Skeletal muscle satellite cell (primary cell): ENCODE measurements at regions not wholly inside any gene's neighbourhood (a gene's known extent, or its start where the extent isn't known, plus 50 kb on each side); places are given as distances from the start of the nearest gene placed in this dataset.
A peak's percentile ranks its signal among the peaks of the same experiment; 100 is the strongest.

Source experiments
- H3K27me3 ChIP-seq: 2 replicates; pipeline ENCODE4 v1.7.0; 2013; ENCODE audit warnings: low read length; ENCODE audit not compliant: control insufficient read depth, insufficient read depth
- H3K36me3 ChIP-seq: 2 replicates; pipeline ENCODE4 v1.7.0; 2013; ENCODE audit warnings: mild to moderate bottlenecking, control low read depth, low read length; ENCODE audit not compliant: insufficient read depth
- H3K4me1 ChIP-seq: 2 replicates; pipeline ENCODE4 v1.7.0; 2013; ENCODE audit warnings: low read length; ENCODE audit not compliant: control insufficient read depth, insufficient read depth
- H3K4me2 ChIP-seq: 2 replicates; pipeline ENCODE4 v1.7.0; 2013; ENCODE audit warnings: mild to moderate bottlenecking, low read length
- H3K4me3 ChIP-seq: 2 replicates; pipeline ENCODE4 v1.7.0; 2013; ENCODE audit warnings: low read length
- H3K9ac ChIP-seq: 2 replicates; pipeline ENCODE4 v1.7.0; 2013; ENCODE audit warnings: mild to moderate bottlenecking, low read depth, low read length, moderate library complexity
- H3K9me3 ChIP-seq: replicated peaks from 2 replicates; pipeline ENCODE4 v1.7.0; 2013; ENCODE audit warnings: mild to moderate bottlenecking, control low read depth, low read length

GRCh38 chr13:77991003-77991402, 72.4 kb upstream of the EDNRB start:
- H3K9ac ChIP-seq: no peak overlapping the region
- H3K4me1 ChIP-seq: no peaks in the 10 kb centered on the region
- H3K27me3 ChIP-seq: no peaks in the 10 kb centered on the region
- no peak overlapping the region for H3K4me3 ChIP-seq
- H3K4me2 ChIP-seq: no peak overlapping the region
- H3K9me3 ChIP-seq: no peaks in the 10 kb centered on the region
- no peaks in the 10 kb centered on the region for H3K36me3 ChIP-seq

GRCh38 chr13:77989281-77989680, 70.7 kb upstream of the EDNRB start:
- Histone ChIP-seq H3K4me2 (no peak overlapping the region), H3K4me1 (no peaks in the 10 kb centered on the region), H3K27me3 (no peaks in the 10 kb centered on the region), H3K9me3 (no peaks in the 10 kb centered on the region), H3K36me3 (no peaks in the 10 kb centered on the region), H3K9ac (no peak overlapping the region), H3K4me3 (no peak overlapping the region)

DNA sequence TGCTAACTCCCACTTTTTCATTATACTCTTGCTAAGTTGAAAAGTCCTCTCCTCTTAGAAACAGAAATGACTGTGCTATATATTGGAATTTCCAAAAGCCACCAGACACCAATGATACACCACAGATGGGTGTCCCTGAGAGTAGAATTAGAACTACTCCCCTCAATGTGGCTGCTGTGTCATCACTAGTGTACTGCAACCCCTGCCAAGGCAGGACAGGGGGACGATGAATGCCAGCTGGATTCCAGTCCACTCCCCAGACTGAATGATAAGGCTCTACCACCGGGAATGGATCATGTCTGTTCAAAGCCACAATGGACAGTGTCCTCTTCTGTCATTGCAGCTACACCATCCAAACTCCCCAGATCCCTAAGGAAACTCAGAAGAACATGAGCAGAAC, 69.7 kb upstream of the EDNRB start:
- no peak overlapping the region for H3K4me3 ChIP-seq
- no peaks in the 10 kb centered on the region for H3K4me1 ChIP-seq
- H3K9me3 ChIP-seq: no peaks in the 10 kb centered on the region
- H3K27me3 ChIP-seq: no peaks in the 10 kb centered on the region
- no peaks in the 10 kb centered on the region for H3K36me3 ChIP-seq
- no peak overlapping the region for H3K4me2 ChIP-seq
- no peak overlapping the region for H3K9ac ChIP-seq

- Histone ChIP-seq H3K4me3 (no peak overlapping the region), H3K4me2 (no peak overlapping the region), H3K9ac (no peak overlapping the region), H3K36me3 (no peaks in the 10 kb centered on the region), H3K9me3 (no peaks in the 10 kb centered on the region), H3K4me1 (peaks cover 5% of the 10 kb centered on the region), H3K27me3 (no peaks in the 10 kb centered on the region)
These were observed 68.1 kb upstream of the EDNRB start for GRCh38 chr13:77986713-77987112.

DNA sequence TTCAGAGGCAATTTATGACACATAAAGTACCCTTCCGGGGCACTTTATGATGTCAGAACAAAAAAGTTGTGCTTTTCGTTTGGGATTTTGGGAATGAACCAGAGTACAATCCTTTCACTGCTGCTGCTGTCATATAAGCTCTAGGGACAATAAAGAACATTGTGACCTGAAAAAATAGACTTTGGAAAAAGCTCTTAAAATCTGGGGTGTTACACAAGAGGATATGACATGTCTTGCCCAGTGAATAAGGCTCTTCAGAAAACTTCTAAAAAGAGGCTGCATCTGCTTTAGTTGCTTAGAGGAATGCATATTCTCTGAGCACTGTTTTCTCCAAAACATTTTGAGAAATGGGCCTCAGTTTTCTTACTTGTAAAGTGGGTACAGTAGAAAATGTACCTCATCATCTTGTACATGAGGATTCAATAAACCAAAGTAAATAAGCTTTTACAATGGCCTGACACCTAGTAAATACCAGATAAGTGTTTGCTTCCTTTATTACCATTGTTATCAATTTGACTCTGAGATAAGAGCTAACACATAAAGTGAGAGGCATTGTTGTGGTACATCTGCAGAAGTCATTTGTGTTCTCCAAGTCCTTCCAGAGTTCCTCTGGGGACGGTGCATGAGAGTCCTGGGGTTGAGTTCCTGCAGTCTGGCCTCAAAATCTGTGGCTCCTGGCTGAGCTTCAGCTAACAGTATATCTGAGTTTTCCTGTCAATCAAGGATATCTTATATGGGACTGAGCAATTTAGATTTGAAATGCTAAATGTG, 67.4 kb upstream of the EDNRB start:
- no peaks in the 10 kb centered on the region for H3K36me3 ChIP-seq
- H3K4me2 ChIP-seq: no peak overlapping the region
- no peak overlapping the region for H3K4me3 ChIP-seq
- H3K9me3 ChIP-seq: no peaks in the 10 kb centered on the region
- H3K9ac ChIP-seq: no peak overlapping the region
- H3K4me1 ChIP-seq: peaks cover 11% of the 10 kb centered on the region
- no peaks in the 10 kb centered on the region for H3K27me3 ChIP-seq

DNA sequence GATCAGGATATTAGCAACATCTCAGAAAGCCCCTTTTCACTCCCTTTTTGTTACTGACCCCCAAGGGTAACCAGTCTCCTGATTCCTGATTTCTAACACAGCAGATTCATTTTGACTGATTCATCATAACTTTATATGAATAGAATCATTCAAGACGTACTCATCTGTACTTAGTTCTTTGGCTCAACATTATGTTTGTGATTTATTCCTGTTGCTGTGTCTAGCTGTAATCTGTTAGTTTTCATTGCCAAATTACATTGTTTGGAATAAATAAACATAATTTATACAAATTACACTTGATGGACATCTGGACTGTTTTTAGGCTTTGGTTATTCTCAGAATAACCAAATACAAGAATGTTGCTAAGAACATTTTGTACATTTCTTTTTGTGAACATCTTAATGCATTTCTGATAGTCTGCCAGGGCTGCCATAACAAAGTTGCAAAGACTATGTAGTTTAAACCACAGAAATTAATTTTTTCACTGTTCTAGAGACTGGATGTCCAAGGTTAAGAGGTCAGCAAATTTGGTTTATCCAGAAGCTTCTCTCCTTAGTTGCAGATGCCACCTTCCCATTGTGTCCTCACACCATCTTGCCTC, 62.8 kb upstream of the EDNRB start:
- Histone ChIP-seq H3K27me3 (no peaks in the 10 kb centered on the region), H3K36me3 (no peaks in the 10 kb centered on the region), H3K9me3 (no peaks in the 10 kb centered on the region), H3K4me3 (no peak overlapping the region), H3K4me1 (peaks cover 23% of the 10 kb centered on the region), H3K4me2 (no peak overlapping the region), H3K9ac (peak overlapping the region; percentile 38)

GRCh38 chr13:77980592-77980991, 62.0 kb upstream of the EDNRB start:
- H3K4me1 ChIP-seq: peaks cover 23% of the 10 kb centered on the region
- peak overlapping the region; percentile 38 for H3K9ac ChIP-seq
- no peak overlapping the region for H3K4me3 ChIP-seq
- no peaks in the 10 kb centered on the region for H3K27me3 ChIP-seq
- H3K4me2 ChIP-seq: no peak overlapping the region
- no peaks in the 10 kb centered on the region for H3K36me3 ChIP-seq
- no peaks in the 10 kb centered on the region for H3K9me3 ChIP-seq

DNA sequence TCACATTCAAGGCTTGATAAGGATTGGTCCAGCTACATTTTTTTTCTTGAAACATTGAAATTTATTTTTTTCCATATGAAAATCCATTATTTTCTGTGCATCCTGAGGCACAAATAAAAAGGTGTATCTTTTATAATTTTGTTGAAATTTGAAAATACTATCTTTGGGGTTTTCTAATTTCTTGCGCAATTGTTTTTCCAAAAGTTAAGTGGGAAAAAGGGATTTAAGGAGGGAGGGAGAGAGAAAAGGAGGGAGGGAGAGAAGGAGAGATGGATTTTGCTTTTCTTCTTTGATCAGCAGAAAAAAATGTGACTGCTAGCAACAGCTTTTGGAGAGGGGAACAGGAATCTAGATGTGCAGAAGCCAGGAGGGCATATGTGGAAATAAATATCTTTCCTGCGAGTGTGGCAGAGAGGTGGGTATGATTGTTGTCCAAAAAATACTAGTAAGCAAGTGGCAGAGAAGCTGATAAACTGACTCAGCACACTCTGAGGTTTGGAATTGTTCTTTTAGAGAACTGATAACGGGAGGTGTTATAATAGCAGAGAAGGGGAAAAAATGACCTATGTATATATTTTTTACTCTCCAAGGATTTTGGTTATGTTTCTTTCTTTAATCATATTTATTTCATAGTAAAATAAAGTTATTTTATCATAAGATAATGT, 61.2 kb upstream of the EDNRB start:
- Histone ChIP-seq H3K36me3 (no peaks in the 10 kb centered on the region), H3K4me2 (no peak overlapping the region), H3K27me3 (no peaks in the 10 kb centered on the region), H3K4me3 (no peak overlapping the region), H3K4me1 (peaks cover 23% of the 10 kb centered on the region), H3K9me3 (no peaks in the 10 kb centered on the region), H3K9ac (peak overlapping the region; percentile 38)

GRCh38 chr13:77975358-77976042, 56.9 kb upstream of the EDNRB start:
- no peaks in the 10 kb centered on the region for H3K36me3 ChIP-seq
- H3K27me3 ChIP-seq: no peaks in the 10 kb centered on the region
- no peak overlapping the region for H3K9ac ChIP-seq
- H3K4me2 ChIP-seq: no peak overlapping the region
- H3K9me3 ChIP-seq: no peaks in the 10 kb centered on the region
- no peak overlapping the region for H3K4me3 ChIP-seq
- peaks cover 6% of the 10 kb centered on the region for H3K4me1 ChIP-seq

DNA sequence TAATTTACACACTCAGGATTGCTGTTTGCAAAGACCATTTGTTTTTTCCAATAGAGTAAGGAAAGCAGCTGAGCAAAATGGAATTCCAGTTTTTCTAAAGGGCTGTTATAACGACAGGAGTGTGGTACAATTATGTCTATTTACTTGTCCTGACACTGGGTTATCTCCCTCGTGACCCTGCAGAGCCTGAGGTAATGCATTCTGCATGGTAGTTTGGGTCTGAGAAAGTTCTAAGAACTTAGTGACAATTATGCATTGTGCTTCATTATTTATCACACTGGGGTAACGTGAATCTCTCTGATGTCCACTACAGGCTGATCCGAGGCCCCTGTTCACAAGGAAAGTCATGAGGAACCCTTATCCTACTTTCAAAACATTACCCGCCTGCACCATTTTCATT, 50.7 kb upstream of the EDNRB start:
- Histone ChIP-seq H3K27me3 (no peaks in the 10 kb centered on the region), H3K9ac (no peak overlapping the region), H3K4me1 (no peaks in the 10 kb centered on the region), H3K9me3 (no peaks in the 10 kb centered on the region), H3K4me2 (no peak overlapping the region), H3K4me3 (no peak overlapping the region), H3K36me3 (no peaks in the 10 kb centered on the region)
